Rectal smooth muscle tissue (tissue), 1 donor: ENCODE measurements at regions not wholly inside any gene's neighbourhood (a gene's known extent, or its start where the extent isn't known, plus 50 kb on each side); places are given as distances from the start of the nearest gene placed in this dataset.

ENCODE experiments used
- H3K27ac ChIP-seq: one replicate; pipeline ENCODE4 v1.7.0; 2013; ENCODE audit warnings: low read depth, low read length, inconsistent platforms
- H3K27me3 ChIP-seq: one replicate; pipeline ENCODE4 v1.7.0; 2013; ENCODE audit warnings: low read length; ENCODE audit not compliant: control insufficient read depth, insufficient read depth
- H3K36me3 ChIP-seq: one replicate; pipeline ENCODE4 v1.7.0; 2013; ENCODE audit warnings: low read length; ENCODE audit not compliant: control insufficient read depth, insufficient read depth
- H3K4me1 ChIP-seq: one replicate; pipeline ENCODE4 v1.7.0; 2013; ENCODE audit warnings: low read length; ENCODE audit not compliant: control insufficient read depth, insufficient read depth
- H3K4me3 ChIP-seq: one replicate; pipeline ENCODE4 v1.7.0; 2013; ENCODE audit warnings: low read length
- H3K9ac ChIP-seq: one replicate; pipeline ENCODE4 v1.7.0; 2013; ENCODE audit warnings: low read length

DNA sequence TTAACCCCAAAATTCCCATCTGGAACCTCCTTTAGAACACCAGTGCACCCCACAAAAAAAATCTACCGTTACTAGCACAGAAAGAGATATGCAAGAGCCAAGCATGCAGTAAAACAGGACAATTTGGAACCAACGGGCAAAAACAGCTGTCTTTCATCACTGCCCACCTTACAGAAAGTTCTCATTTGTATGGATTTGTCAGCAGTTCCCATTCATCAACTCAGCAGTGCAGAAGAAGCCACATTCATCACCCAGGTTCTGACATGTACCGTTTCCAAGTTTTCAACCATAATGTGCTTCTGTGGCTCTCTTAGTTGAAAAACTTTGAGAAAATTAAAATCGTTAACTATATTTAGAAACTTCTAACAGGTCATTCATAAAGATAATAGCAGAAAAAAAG is 387.0 kb downstream of the RPS29 start:
- Histone ChIP-seq H3K27me3 (no peaks in the 10 kb centered on the region), H3K9ac (no peak overlapping the region), H3K27ac (no peak overlapping the region), H3K4me3 (no peak overlapping the region), H3K36me3 (no peaks in the 10 kb centered on the region), H3K4me1 (no peaks in the 10 kb centered on the region)

- Histone ChIP-seq H3K27me3 (no peaks in the 10 kb centered on the region), H3K36me3 (no peaks in the 10 kb centered on the region), H3K4me3 (no peak overlapping the region), H3K27ac (no peak overlapping the region), H3K9ac (no peak overlapping the region), H3K4me1 (no peaks in the 10 kb centered on the region)
Measured at GRCh38 chr14:49196327-49196726, 389.9 kb downstream of the RPS29 start.

DNA sequence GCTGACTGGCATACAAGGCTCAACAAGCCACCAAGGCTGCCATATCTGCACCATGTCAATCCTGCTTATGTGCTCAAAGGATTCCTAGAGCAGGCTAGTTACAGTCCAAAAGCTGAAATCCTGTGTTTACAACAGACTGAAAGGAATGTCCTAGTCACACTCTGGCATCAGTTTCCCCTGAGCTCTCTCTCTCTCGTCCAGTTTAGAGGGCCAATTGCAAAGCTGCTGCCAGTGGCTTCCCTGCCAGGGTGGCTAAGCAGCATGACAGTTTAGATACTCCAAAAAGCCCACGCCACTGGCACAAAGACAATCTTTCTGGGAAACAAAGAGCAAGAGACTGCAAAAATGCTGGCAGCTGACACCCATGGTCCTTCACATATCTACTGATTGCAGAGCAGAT is 392.1 kb downstream of the RPS29 start:
- no peaks in the 10 kb centered on the region for H3K4me1 ChIP-seq
- no peak overlapping the region for H3K4me3 ChIP-seq
- no peak overlapping the region for H3K9ac ChIP-seq
- no peaks in the 10 kb centered on the region for H3K36me3 ChIP-seq
- H3K27ac ChIP-seq = no peak overlapping the region
- H3K27me3 ChIP-seq = no peaks in the 10 kb centered on the region

GRCh38 chr14:49193332-49194065 is 392.7 kb downstream of the RPS29 start:
- Histone ChIP-seq H3K4me3 (no peak overlapping the region), H3K27me3 (no peaks in the 10 kb centered on the region), H3K27ac (no peak overlapping the region), H3K36me3 (no peaks in the 10 kb centered on the region), H3K4me1 (no peaks in the 10 kb centered on the region), H3K9ac (no peak overlapping the region)

DNA sequence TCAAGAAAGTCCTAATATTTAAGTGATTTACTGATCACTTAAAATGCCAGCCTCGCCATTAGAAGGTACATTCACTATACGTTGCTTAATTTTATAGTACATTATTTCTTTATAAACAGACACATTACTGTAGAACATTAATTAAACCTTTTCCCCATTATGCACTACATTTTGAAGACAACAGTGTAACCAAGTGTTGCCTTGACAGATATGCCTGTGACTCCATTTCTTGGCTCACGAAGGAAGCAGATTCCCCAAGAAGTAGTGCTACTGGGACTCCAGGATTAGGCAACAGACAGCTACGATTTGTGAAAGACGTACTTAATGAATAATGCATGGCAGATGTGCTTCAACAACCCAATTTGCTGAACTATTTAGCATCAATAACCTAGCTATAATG is 394.8 kb downstream of the RPS29 start:
- no peaks in the 10 kb centered on the region for H3K36me3 ChIP-seq
- H3K4me1 ChIP-seq = no peaks in the 10 kb centered on the region
- H3K27ac ChIP-seq = no peak overlapping the region
- no peak overlapping the region for H3K4me3 ChIP-seq
- no peak overlapping the region for H3K9ac ChIP-seq
- H3K27me3 ChIP-seq = no peaks in the 10 kb centered on the region

DNA sequence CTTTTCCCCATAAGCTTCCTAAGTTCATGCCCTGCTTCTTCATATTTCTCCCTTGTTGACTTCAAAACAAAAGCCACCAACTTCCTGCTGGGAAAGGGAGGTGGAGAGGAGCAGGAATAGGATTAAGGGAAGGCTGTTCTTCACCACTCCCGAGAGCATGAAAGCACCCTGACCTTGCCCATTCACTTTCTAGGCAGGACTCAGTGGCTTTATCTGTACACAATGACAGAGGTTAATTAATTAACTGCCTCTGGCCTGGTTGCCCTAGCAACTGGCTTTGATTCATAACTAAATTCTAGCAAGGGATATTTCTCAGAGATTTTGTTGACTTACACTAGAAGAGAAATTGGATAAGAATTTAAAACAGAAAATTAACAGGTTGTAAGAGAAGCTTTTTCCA is 396.8 kb downstream of the RPS29 start:
- Histone ChIP-seq H3K27me3 (no peaks in the 10 kb centered on the region), H3K4me3 (no peak overlapping the region), H3K4me1 (no peaks in the 10 kb centered on the region), H3K9ac (no peak overlapping the region), H3K36me3 (no peaks in the 10 kb centered on the region), H3K27ac (no peak overlapping the region)

DNA sequence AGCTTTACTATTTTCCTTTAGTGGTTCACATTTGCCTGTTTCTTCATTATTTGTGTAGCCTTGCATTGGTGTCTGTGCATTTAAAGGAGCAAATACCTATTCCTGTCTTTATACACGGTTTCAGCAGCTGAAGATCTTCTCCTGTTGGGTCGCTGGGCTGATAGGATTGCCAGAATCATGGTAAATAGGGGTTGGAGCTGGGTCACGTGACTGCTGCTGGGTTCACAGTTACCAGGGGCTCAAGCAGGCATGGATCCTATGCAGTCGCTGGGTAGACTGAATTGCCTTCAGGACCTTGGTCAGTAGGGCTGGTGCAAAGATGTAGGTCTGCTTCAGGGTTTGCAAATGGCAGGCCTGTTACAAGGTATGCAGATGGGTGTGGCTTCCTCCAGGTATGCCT is 398.4 kb downstream of the RPS29 start:
- Histone ChIP-seq H3K36me3 (no peaks in the 10 kb centered on the region), H3K4me3 (no peak overlapping the region), H3K4me1 (no peaks in the 10 kb centered on the region), H3K27ac (no peak overlapping the region), H3K27me3 (no peaks in the 10 kb centered on the region), H3K9ac (no peak overlapping the region)

GRCh38 chr14:49173765-49174373 is 412.3 kb downstream of the RPS29 start:
- Histone ChIP-seq H3K27ac (no peak overlapping the region), H3K27me3 (no peaks in the 10 kb centered on the region), H3K9ac (no peak overlapping the region), H3K36me3 (no peaks in the 10 kb centered on the region), H3K4me3 (no peak overlapping the region), H3K4me1 (no peaks in the 10 kb centered on the region)

GRCh38 chr14:49164074-49164473 is 422.1 kb downstream of the RPS29 start:
- Histone ChIP-seq H3K4me3 (no peak overlapping the region), H3K36me3 (no peaks in the 10 kb centered on the region), H3K27me3 (no peaks in the 10 kb centered on the region), H3K4me1 (no peaks in the 10 kb centered on the region), H3K27ac (no peak overlapping the region), H3K9ac (no peak overlapping the region)

DNA sequence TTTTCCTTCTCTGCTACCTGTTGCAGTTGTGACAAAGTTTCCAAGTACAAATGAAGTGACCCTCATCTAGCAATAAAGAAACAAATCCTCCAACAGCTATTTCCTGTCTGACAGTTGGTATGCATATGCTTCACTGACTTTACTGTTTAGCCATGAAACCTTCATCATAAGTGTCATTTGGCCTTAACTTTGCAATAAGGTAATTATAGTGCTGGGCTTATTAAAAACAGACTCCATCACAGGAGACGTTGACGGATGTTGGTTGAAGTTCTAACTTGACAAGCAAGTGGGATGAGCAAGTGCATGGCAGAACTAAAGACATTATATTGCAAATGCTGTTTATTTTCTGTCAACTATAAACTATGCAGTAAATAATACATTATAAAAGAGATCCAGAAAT is 425.2 kb downstream of the RPS29 start:
- no peak overlapping the region for H3K9ac ChIP-seq
- H3K27me3 ChIP-seq = no peaks in the 10 kb centered on the region
- H3K4me3 ChIP-seq = no peak overlapping the region
- no peak overlapping the region for H3K27ac ChIP-seq
- H3K4me1 ChIP-seq = no peaks in the 10 kb centered on the region
- H3K36me3 ChIP-seq = no peaks in the 10 kb centered on the region

GRCh38 chr14:49159081-49159480 is 427.1 kb downstream of the RPS29 start:
- H3K27ac ChIP-seq = no peak overlapping the region
- no peaks in the 10 kb centered on the region for H3K27me3 ChIP-seq
- no peaks in the 10 kb centered on the region for H3K4me1 ChIP-seq
- H3K9ac ChIP-seq = no peak overlapping the region
- no peak overlapping the region for H3K4me3 ChIP-seq
- H3K36me3 ChIP-seq = no peaks in the 10 kb centered on the region

- Histone ChIP-seq H3K27me3 (no peaks in the 10 kb centered on the region), H3K4me1 (no peaks in the 10 kb centered on the region), H3K36me3 (no peaks in the 10 kb centered on the region), H3K9ac (no peak overlapping the region), H3K27ac (no peak overlapping the region), H3K4me3 (no peak overlapping the region)
Measured at GRCh38 chr14:49139593-49139992, 446.6 kb downstream of the RPS29 start.

DNA sequence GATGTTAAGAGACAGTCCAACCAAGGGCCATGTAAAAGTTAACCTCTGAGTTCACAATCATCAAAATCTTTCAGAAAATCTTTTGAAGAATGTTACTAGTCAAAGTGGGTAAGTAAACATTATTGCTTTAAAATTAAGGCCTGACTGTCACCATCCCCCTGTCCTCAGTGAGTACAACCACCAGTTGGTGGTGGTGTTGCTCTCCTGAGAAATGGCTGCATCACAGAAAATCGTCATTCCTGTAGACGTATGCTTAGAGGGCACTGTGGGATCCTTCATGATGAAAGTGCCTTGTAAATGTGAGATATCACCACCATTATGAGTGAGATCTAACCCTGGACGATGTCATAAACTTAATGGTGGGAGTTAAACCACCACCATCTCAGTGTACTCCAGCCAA is 451.2 kb downstream of the RPS29 start:
- H3K4me1 ChIP-seq = no peaks in the 10 kb centered on the region
- H3K27me3 ChIP-seq = no peaks in the 10 kb centered on the region
- no peak overlapping the region for H3K4me3 ChIP-seq
- no peak overlapping the region for H3K9ac ChIP-seq
- no peaks in the 10 kb centered on the region for H3K36me3 ChIP-seq
- no peak overlapping the region for H3K27ac ChIP-seq
